ENCODE measurements at regions not wholly inside any gene's neighbourhood (a gene's known extent, or its start where the extent isn't known, plus 50 kb on each side); places are given as distances from the start of the nearest gene placed in this dataset.

- DNase-seq (ENCODE audit: low read depth in 6 of 9, low spot score in 9 of 9): no peak
- no peaks in the 10 kb centered on the region for H3K9me3 ChIP-seq (ENCODE audit: control insufficient read depth in 2 of 2, insufficient read depth in 1 of 2, low read length in 1 of 2)
- H3K4me1 ChIP-seq (ENCODE audit: control insufficient read depth in 2 of 2, insufficient read depth in 2 of 2, low read length in 2 of 2): no peaks in the 10 kb centered on the region
- no peak overlapping the region for H3K4me3 ChIP-seq (ENCODE audit: low read length in 2 of 2)
- H3K36me3 ChIP-seq (ENCODE audit: control insufficient read depth in 2 of 2, insufficient read depth in 2 of 2, low read length in 1 of 2): no peaks in the 10 kb centered on the region
- H3K27ac ChIP-seq (ENCODE audit: low read depth in 1 of 2, low read length in 1 of 2): no peak overlapping the region
- 61% methylated on average over 3 of the region's 3 CpGs for WGBS
- no peaks in the 10 kb centered on the region for H3K27me3 ChIP-seq (ENCODE audit: control insufficient read depth in 2 of 2, insufficient read depth in 1 of 2, low read length in 1 of 2)
Observed at GRCh38 chr13:53788286-53788685, 759.7 kb downstream of the OLFM4 start.

- Histone ChIP-seq H3K36me3 (ENCODE audit: control insufficient read depth in 2 of 2, insufficient read depth in 2 of 2, low read length in 1 of 2) (no peaks in the 10 kb centered on the region), H3K4me1 (ENCODE audit: control insufficient read depth in 2 of 2, insufficient read depth in 2 of 2, low read length in 2 of 2) (no peaks in the 10 kb centered on the region), H3K27ac (ENCODE audit: low read depth in 1 of 2, low read length in 1 of 2) (no peak overlapping the region), H3K27me3 (ENCODE audit: control insufficient read depth in 2 of 2, insufficient read depth in 1 of 2, low read length in 1 of 2) (no peaks in the 10 kb centered on the region), H3K4me3 (ENCODE audit: low read length in 2 of 2) (no peak overlapping the region), H3K9me3 (ENCODE audit: control insufficient read depth in 2 of 2, insufficient read depth in 1 of 2, low read length in 1 of 2) (no peaks in the 10 kb centered on the region)
- DNase-seq (ENCODE audit: low read depth in 6 of 9, low spot score in 9 of 9): no peak
- WGBS: 91% methylated on average over 5 of the region's 5 CpGs
Observed at GRCh38 chr13:53800011-53800410, 771.4 kb downstream of the OLFM4 start.

GRCh38 chr13:53807251-53807834 lies 778.7 kb downstream of the OLFM4 start:
- no peak for DNase-seq (ENCODE audit: low read depth in 6 of 9, low spot score in 9 of 9)
- no peaks in the 10 kb centered on the region for H3K4me1 ChIP-seq (ENCODE audit: control insufficient read depth in 2 of 2, insufficient read depth in 2 of 2, low read length in 2 of 2)
- no peaks in the 10 kb centered on the region for H3K9me3 ChIP-seq (ENCODE audit: control insufficient read depth in 2 of 2, insufficient read depth in 1 of 2, low read length in 1 of 2)
- no peak overlapping the region for H3K27ac ChIP-seq (ENCODE audit: low read depth in 1 of 2, low read length in 1 of 2)
- H3K27me3 ChIP-seq (ENCODE audit: control insufficient read depth in 2 of 2, insufficient read depth in 1 of 2, low read length in 1 of 2): no peaks in the 10 kb centered on the region
- H3K36me3 ChIP-seq (ENCODE audit: control insufficient read depth in 2 of 2, insufficient read depth in 2 of 2, low read length in 1 of 2): no peaks in the 10 kb centered on the region
- WGBS: 86% methylated on average over 3 of the region's 3 CpGs
- H3K4me3 ChIP-seq (ENCODE audit: low read length in 2 of 2): no peak overlapping the region

- DNase-seq (ENCODE audit: low read depth in 6 of 9, low spot score in 9 of 9): no peak
- 95% methylated on average over 10 of the region's 10 CpGs for WGBS
- no peak overlapping the region for H3K27ac ChIP-seq (ENCODE audit: low read depth in 1 of 2, low read length in 1 of 2)
Observed at GRCh38 chr13:53821632-53822031, 793.0 kb downstream of the OLFM4 start.

GRCh38 chr13:53822136-53822535 lies 793.5 kb downstream of the OLFM4 start:
- no peak for DNase-seq (ENCODE audit: low read depth in 6 of 9, low spot score in 9 of 9)
- Histone ChIP-seq H3K36me3 (ENCODE audit: control insufficient read depth in 2 of 2, insufficient read depth in 2 of 2, low read length in 1 of 2) (no peaks in the 10 kb centered on the region), H3K27me3 (ENCODE audit: control insufficient read depth in 2 of 2, insufficient read depth in 1 of 2, low read length in 1 of 2) (no peaks in the 10 kb centered on the region), H3K9me3 (ENCODE audit: control insufficient read depth in 2 of 2, insufficient read depth in 1 of 2, low read length in 1 of 2) (no peaks in the 10 kb centered on the region), H3K4me3 (ENCODE audit: low read length in 2 of 2) (no peak overlapping the region), H3K4me1 (ENCODE audit: control insufficient read depth in 2 of 2, insufficient read depth in 2 of 2, low read length in 2 of 2) (no peaks in the 10 kb centered on the region), H3K27ac (ENCODE audit: low read depth in 1 of 2, low read length in 1 of 2) (no peak overlapping the region)
- WGBS: 94% methylated on average over 5 of the region's 5 CpGs

More at GRCh38 chr13:53821632-53822031, 793.0 kb downstream of the OLFM4 start:
- H3K27me3 ChIP-seq (ENCODE audit: control insufficient read depth in 2 of 2, insufficient read depth in 1 of 2, low read length in 1 of 2): no peaks in the 10 kb centered on the region
- no peaks in the 10 kb centered on the region for H3K9me3 ChIP-seq (ENCODE audit: control insufficient read depth in 2 of 2, insufficient read depth in 1 of 2, low read length in 1 of 2)
- no peaks in the 10 kb centered on the region for H3K36me3 ChIP-seq (ENCODE audit: control insufficient read depth in 2 of 2, insufficient read depth in 2 of 2, low read length in 1 of 2)
- H3K4me3 ChIP-seq (ENCODE audit: low read length in 2 of 2): no peak overlapping the region
- H3K4me1 ChIP-seq (ENCODE audit: control insufficient read depth in 2 of 2, insufficient read depth in 2 of 2, low read length in 2 of 2): no peaks in the 10 kb centered on the region

GRCh38 chr13:53839461-53839860 lies 810.8 kb downstream of the OLFM4 start:
- DNase-seq (ENCODE audit: low read depth in 6 of 9, low spot score in 9 of 9): no peak
- H3K36me3 ChIP-seq (ENCODE audit: control insufficient read depth in 2 of 2, insufficient read depth in 2 of 2, low read length in 1 of 2): no peaks in the 10 kb centered on the region

GRCh38 chr13:53844473-53845146 lies 816.0 kb downstream of the OLFM4 start:
- H3K36me3 ChIP-seq (ENCODE audit: control insufficient read depth in 2 of 2, insufficient read depth in 2 of 2, low read length in 1 of 2): no peaks in the 10 kb centered on the region
- H3K27me3 ChIP-seq (ENCODE audit: control insufficient read depth in 2 of 2, insufficient read depth in 1 of 2, low read length in 1 of 2): no peaks in the 10 kb centered on the region
- 88% methylated on average over 6 of the region's 6 CpGs for WGBS
- no peaks in the 10 kb centered on the region for H3K9me3 ChIP-seq (ENCODE audit: control insufficient read depth in 2 of 2, insufficient read depth in 1 of 2, low read length in 1 of 2)
- no peak overlapping the region for H3K27ac ChIP-seq (ENCODE audit: low read depth in 1 of 2, low read length in 1 of 2)
- no peaks in the 10 kb centered on the region for H3K4me1 ChIP-seq (ENCODE audit: control insufficient read depth in 2 of 2, insufficient read depth in 2 of 2, low read length in 2 of 2)
- DNase-seq (ENCODE audit: low read depth in 6 of 9, low spot score in 9 of 9): no peak
- H3K4me3 ChIP-seq (ENCODE audit: low read length in 2 of 2): no peak overlapping the region

More at GRCh38 chr13:53839461-53839860, 810.8 kb downstream of the OLFM4 start:
- no peak overlapping the region for H3K4me3 ChIP-seq (ENCODE audit: low read length in 2 of 2)
- H3K27ac ChIP-seq (ENCODE audit: low read depth in 1 of 2, low read length in 1 of 2): no peak overlapping the region
- no peaks in the 10 kb centered on the region for H3K9me3 ChIP-seq (ENCODE audit: control insufficient read depth in 2 of 2, insufficient read depth in 1 of 2, low read length in 1 of 2)
- no peaks in the 10 kb centered on the region for H3K27me3 ChIP-seq (ENCODE audit: control insufficient read depth in 2 of 2, insufficient read depth in 1 of 2, low read length in 1 of 2)
- H3K4me1 ChIP-seq (ENCODE audit: control insufficient read depth in 2 of 2, insufficient read depth in 2 of 2, low read length in 2 of 2): no peaks in the 10 kb centered on the region

GRCh38 chr13:53847502-53847901 lies 818.9 kb downstream of the OLFM4 start:
- Histone ChIP-seq H3K36me3 (ENCODE audit: control insufficient read depth in 2 of 2, insufficient read depth in 2 of 2, low read length in 1 of 2) (no peaks in the 10 kb centered on the region), H3K4me1 (ENCODE audit: control insufficient read depth in 2 of 2, insufficient read depth in 2 of 2, low read length in 2 of 2) (no peaks in the 10 kb centered on the region), H3K4me3 (ENCODE audit: low read length in 2 of 2) (no peak overlapping the region), H3K27ac (ENCODE audit: low read depth in 1 of 2, low read length in 1 of 2) (no peak overlapping the region), H3K27me3 (ENCODE audit: control insufficient read depth in 2 of 2, insufficient read depth in 1 of 2, low read length in 1 of 2) (no peaks in the 10 kb centered on the region), H3K9me3 (ENCODE audit: control insufficient read depth in 2 of 2, insufficient read depth in 1 of 2, low read length in 1 of 2) (no peaks in the 10 kb centered on the region)
- no peak for DNase-seq (ENCODE audit: low read depth in 6 of 9, low spot score in 9 of 9)
- WGBS: 93% methylated on average over 2 of the region's 2 CpGs

- no peaks in the 10 kb centered on the region for H3K36me3 ChIP-seq (ENCODE audit: control insufficient read depth in 2 of 2, insufficient read depth in 2 of 2, low read length in 1 of 2)
- H3K27me3 ChIP-seq (ENCODE audit: control insufficient read depth in 2 of 2, insufficient read depth in 1 of 2, low read length in 1 of 2): no peaks in the 10 kb centered on the region
- H3K9me3 ChIP-seq (ENCODE audit: control insufficient read depth in 2 of 2, insufficient read depth in 1 of 2, low read length in 1 of 2): no peaks in the 10 kb centered on the region
- H3K4me1 ChIP-seq (ENCODE audit: control insufficient read depth in 2 of 2, insufficient read depth in 2 of 2, low read length in 2 of 2): no peaks in the 10 kb centered on the region
- H3K27ac ChIP-seq (ENCODE audit: low read depth in 1 of 2, low read length in 1 of 2): no peak overlapping the region
- WGBS: 86% methylated on average over 7 of the region's 7 CpGs
- no peak for DNase-seq (ENCODE audit: low read depth in 6 of 9, low spot score in 9 of 9)
- H3K4me3 ChIP-seq (ENCODE audit: low read length in 2 of 2): no peak overlapping the region
Observed at GRCh38 chr13:53848366-53848961, 819.9 kb downstream of the OLFM4 start.
